C4-2B (cell line): ENCODE measurements at regions not wholly inside any gene's neighbourhood (a gene's known extent, or its start where the extent isn't known, plus 50 kb on each side); places are given as distances from the start of the nearest gene placed in this dataset.

Experiments used
- CTCF ChIP-seq: fragments of 450-650 bp; conservative IDR thresholded peaks from 2 replicates; pipeline ENCODE4 v1.5.1; 2017; ENCODE audit warnings: mild to moderate bottlenecking
- ZFX ChIP-seq: fragments of 450-650 bp; IDR thresholded peaks from 2 replicates; pipeline ENCODE4 v1.6.1; 2017

GRCh38 chr13:67299751-67300150 lies 69.6 kb upstream of the PCDH9 start:
- TF ChIP-seq CTCF (no peak), ZFX (no peak)
